ENCODE measurements at regions not wholly inside any gene's neighbourhood (a gene's known extent, or its start where the extent isn't known, plus 50 kb on each side); places are given as distances from the start of the nearest gene placed in this dataset.

DNA sequence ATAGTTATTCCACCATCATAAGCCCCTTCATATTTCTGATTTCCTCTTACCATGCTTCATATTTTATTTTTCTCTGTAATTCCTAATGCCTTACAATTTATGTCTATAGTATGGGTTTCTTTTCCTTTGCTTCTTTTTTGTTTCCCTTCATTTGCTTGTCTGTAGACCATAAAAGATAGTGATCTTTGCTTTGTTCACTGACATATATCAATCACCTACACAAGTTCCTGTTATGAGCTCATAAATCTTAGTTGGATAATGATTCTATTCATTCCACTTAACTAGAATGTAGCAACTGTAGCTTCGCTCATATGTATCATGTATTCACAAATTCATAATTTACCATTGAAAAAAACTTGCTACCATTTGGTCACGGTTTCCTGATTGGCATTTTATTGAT is 388.8 kb upstream of the ATXN7L3B start:
- Histone ChIP-seq H3K27ac (no peak overlapping the region), H3K36me3 (no peaks in the 10 kb centered on the region), H3K4me3 (no peak overlapping the region), H3K4me1 (no peaks in the 10 kb centered on the region), H3K27me3 (no peaks in the 10 kb centered on the region), H3K9me3 (no peaks in the 10 kb centered on the region)
- intact Hi-C loops (cut with DNase I), result no loop called here
- TF ChIP-seq POLR2A (IDR thresholded peaks at IDR 0.05), result no peak
- TF ChIP-seq, protein P1, sequence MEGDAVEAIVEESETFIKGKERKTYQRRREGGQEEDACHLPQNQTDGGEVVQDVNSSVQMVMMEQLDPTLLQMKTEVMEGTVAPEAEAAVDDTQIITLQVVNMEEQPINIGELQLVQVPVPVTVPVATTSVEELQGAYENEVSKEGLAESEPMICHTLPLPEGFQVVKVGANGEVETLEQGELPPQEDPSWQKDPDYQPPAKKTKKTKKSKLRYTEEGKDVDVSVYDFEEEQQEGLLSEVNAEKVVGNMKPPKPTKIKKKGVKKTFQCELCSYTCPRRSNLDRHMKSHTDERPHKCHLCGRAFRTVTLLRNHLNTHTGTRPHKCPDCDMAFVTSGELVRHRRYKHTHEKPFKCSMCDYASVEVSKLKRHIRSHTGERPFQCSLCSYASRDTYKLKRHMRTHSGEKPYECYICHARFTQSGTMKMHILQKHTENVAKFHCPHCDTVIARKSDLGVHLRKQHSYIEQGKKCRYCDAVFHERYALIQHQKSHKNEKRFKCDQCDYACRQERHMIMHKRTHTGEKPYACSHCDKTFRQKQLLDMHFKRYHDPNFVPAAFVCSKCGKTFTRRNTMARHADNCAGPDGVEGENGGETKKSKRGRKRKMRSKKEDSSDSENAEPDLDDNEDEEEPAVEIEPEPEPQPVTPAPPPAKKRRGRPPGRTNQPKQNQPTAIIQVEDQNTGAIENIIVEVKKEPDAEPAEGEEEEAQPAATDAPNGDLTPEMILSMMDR (IDR thresholded peaks at IDR 0.05), result no peak
- no peak for DNase-seq
- WGBS (ENCODE audit: insufficient coverage, low coverage, low lambda C conversion rate, missing lambda C conversion rate), result 48% methylated on average over 2 of the region's 2 CpGs
- no peak for ATAC-seq

DNA sequence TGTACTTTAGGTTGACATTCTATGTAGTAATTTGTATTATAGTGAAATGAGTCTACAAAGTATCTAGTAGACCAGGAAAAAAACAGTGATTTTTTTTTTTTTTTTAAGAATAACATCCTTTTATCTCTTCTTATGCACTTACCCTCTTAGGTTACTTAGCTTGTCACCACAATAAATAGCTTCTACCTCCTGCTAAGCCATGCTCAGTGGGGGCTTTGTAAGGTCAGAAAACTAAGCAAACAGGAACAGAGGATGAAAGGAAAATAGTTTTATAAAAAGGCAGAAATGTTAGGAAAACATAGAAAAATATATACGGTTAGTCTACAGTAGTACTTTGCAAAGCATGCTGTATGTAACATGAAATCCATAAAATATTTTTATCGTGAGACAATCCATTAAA is 385.3 kb upstream of the ATXN7L3B start:
- DNase-seq, result no peak
- Histone ChIP-seq H3K4me3 (no peak overlapping the region), H3K36me3 (no peaks in the 10 kb centered on the region), H3K27me3 (no peaks in the 10 kb centered on the region), H3K4me1 (no peaks in the 10 kb centered on the region), H3K27ac (no peak overlapping the region), H3K9me3 (no peaks in the 10 kb centered on the region)
- intact Hi-C loops (cut with DNase I), result no loop called here
- no peak for ATAC-seq
- TF ChIP-seq POLR2A (IDR thresholded peaks at IDR 0.05), result no peak
- TF ChIP-seq, protein P1 (IDR thresholded peaks at IDR 0.05), result no peak
- WGBS (ENCODE audit: insufficient coverage, low coverage, low lambda C conversion rate, missing lambda C conversion rate), result 45% methylated on average over 2 of the region's 2 CpGs

- H3K27me3 ChIP-seq, result no peaks in the 10 kb centered on the region
- H3K9me3 ChIP-seq, result no peaks in the 10 kb centered on the region
- TF ChIP-seq POLR2A (IDR thresholded peaks at IDR 0.05), result no peak
- TF ChIP-seq, protein P1 (IDR thresholded peaks at IDR 0.05), result no peak
- no peak for DNase-seq
- intact Hi-C loops (cut with DNase I), result no loop called here
- WGBS (ENCODE audit: insufficient coverage, low coverage, low lambda C conversion rate, missing lambda C conversion rate), result 34% methylated on average over 2 of the region's 2 CpGs
- no peak for ATAC-seq
- H3K4me1 ChIP-seq, result no peaks in the 10 kb centered on the region
- no peak overlapping the region for H3K27ac ChIP-seq
- no peak overlapping the region for H3K4me3 ChIP-seq
- no peaks in the 10 kb centered on the region for H3K36me3 ChIP-seq
Measured at GRCh38 chr12:74166096-74166495, 371.5 kb upstream of the ATXN7L3B start.

- Histone ChIP-seq H3K27ac (no peak overlapping the region), H3K4me3 (no peak overlapping the region), H3K4me1 (no peaks in the 10 kb centered on the region), H3K9me3 (no peaks in the 10 kb centered on the region), H3K36me3 (no peaks in the 10 kb centered on the region), H3K27me3 (no peaks in the 10 kb centered on the region)
- no peak for ATAC-seq
- 20% methylated on average over 2 of the region's 2 CpGs for WGBS (ENCODE audit: insufficient coverage, low coverage, low lambda C conversion rate, missing lambda C conversion rate)
- no peak for TF ChIP-seq POLR2A (IDR thresholded peaks at IDR 0.05)
- TF ChIP-seq, protein P1 (IDR thresholded peaks at IDR 0.05), result no peak
- intact Hi-C loops (cut with DNase I), result no loop called here
- DNase-seq, result no peak
Measured at GRCh38 chr12:74169607-74170006, 368.0 kb upstream of the ATXN7L3B start.
